ENCODE measurements at regions not wholly inside any gene's neighbourhood (a gene's known extent, or its start where the extent isn't known, plus 50 kb on each side); places are given as distances from the start of the nearest gene placed in this dataset.

GRCh38 chr2:16188261-16188890, 248.0 kb downstream of the MYCN start:
- Mint-ChIP-seq H3K9me3 (no peaks in the 10 kb centered on the region), H3K4me1 (no peaks in the 10 kb centered on the region), H3K27me3 (peaks cover 2% of the 10 kb centered on the region), H3K36me3 (ENCODE audit: low read depth) (no peaks in the 10 kb centered on the region), H3K27ac (no peak overlapping the region), H3K4me3 (no peak overlapping the region)
- no peak for TF ChIP-seq CTCF (IDR thresholded peaks at IDR 0.05)
- ChIA-PET CTCF (no interaction called here), POLR2A (no interaction called here)
- intact Hi-C loops (cut with micrococcal nuclease): no loop called here
- no peak for ATAC-seq (ENCODE audit: low read depth)
- DNase-seq: no peak

- TF ChIP-seq CTCF (IDR thresholded peaks at IDR 0.05): no peak
- no peak overlapping the region for H3K27ac Mint-ChIP-seq
- no peak for DNase-seq
- ChIA-PET POLR2A (no interaction called here), CTCF (no interaction called here)
- H3K27me3 Mint-ChIP-seq: peaks cover 2% of the 10 kb centered on the region
- intact Hi-C loops (cut with micrococcal nuclease): no loop called here
- H3K4me3 Mint-ChIP-seq: no peak overlapping the region
- H3K4me1 Mint-ChIP-seq: no peaks in the 10 kb centered on the region
- no peak for ATAC-seq (ENCODE audit: low read depth)
- no peaks in the 10 kb centered on the region for H3K9me3 Mint-ChIP-seq
- H3K36me3 Mint-ChIP-seq (ENCODE audit: low read depth): no peaks in the 10 kb centered on the region
Measured at GRCh38 chr2:16187482-16187817, 247.1 kb downstream of the MYCN start.

- ChIA-PET CTCF (no interaction called here), POLR2A (no interaction called here)
- peaks cover 2% of the 10 kb centered on the region for H3K27me3 Mint-ChIP-seq
- no peaks in the 10 kb centered on the region for H3K9me3 Mint-ChIP-seq
- H3K4me1 Mint-ChIP-seq: no peaks in the 10 kb centered on the region
- no peak for ATAC-seq (ENCODE audit: low read depth)
- TF ChIP-seq CTCF (IDR thresholded peaks at IDR 0.05): no peak
- no peak overlapping the region for H3K4me3 Mint-ChIP-seq
- H3K27ac Mint-ChIP-seq: no peak overlapping the region
- intact Hi-C loops (cut with micrococcal nuclease): no loop called here
- no peaks in the 10 kb centered on the region for H3K36me3 Mint-ChIP-seq (ENCODE audit: low read depth)
- DNase-seq: no peak
Measured at GRCh38 chr2:16186661-16187481, 246.5 kb downstream of the MYCN start.

- Mint-ChIP-seq H3K27me3 (peaks cover 5% of the 10 kb centered on the region), H3K4me3 (no peak overlapping the region), H3K27ac (no peak overlapping the region), H3K4me1 (no peaks in the 10 kb centered on the region), H3K36me3 (ENCODE audit: low read depth) (no peaks in the 10 kb centered on the region), H3K9me3 (no peaks in the 10 kb centered on the region)
- POLR2A ChIA-PET: no interaction called here
- CTCF ChIA-PET: no interaction called here
- no peak for TF ChIP-seq CTCF (IDR thresholded peaks at IDR 0.05)
- DNase-seq: no peak
- intact Hi-C loops (cut with micrococcal nuclease): no loop called here
- ATAC-seq (ENCODE audit: low read depth): no peak
Measured at GRCh38 chr2:16185801-16186272, 245.5 kb downstream of the MYCN start.

GRCh38 chr2:16184945-16185660, 244.8 kb downstream of the MYCN start:
- no peak for TF ChIP-seq CTCF (IDR thresholded peaks at IDR 0.05)
- Mint-ChIP-seq H3K9me3 (no peaks in the 10 kb centered on the region), H3K4me3 (no peak overlapping the region), H3K27ac (no peak overlapping the region), H3K36me3 (ENCODE audit: low read depth) (no peaks in the 10 kb centered on the region), H3K27me3 (peaks cover 6% of the 10 kb centered on the region), H3K4me1 (no peaks in the 10 kb centered on the region)
- POLR2A ChIA-PET: no interaction called here
- intact Hi-C loops (cut with micrococcal nuclease): no loop called here
- CTCF ChIA-PET: no interaction called here
- ATAC-seq (ENCODE audit: low read depth): no peak
- no peak for DNase-seq

Data from activated B cell treated with CpG ODN at 0.5 μM for 24 hours (primary cell).